Neural progenitor cell (in vitro differentiated cells): ENCODE measurements at regions not wholly inside any gene's neighbourhood (a gene's known extent, or its start where the extent isn't known, plus 50 kb on each side); places are given as distances from the start of the nearest gene placed in this dataset.

ENCODE experiments used
- CTCF ChIP-seq: fragments of 200-600 bp; sonication (generic); IDR thresholded peaks from 2 replicates; pipeline ENCODE4 v1.5.1; 2017; ENCODE audit warnings: antibody characterized with exemption, mild to moderate bottlenecking
- EZH2 ChIP-seq: fragments of 200-600 bp; sonication (generic); IDR thresholded peaks from 2 replicates; pipeline ENCODE4 v1.6.1; 2017; ENCODE audit warnings: antibody characterized with exemption, mild to moderate bottlenecking, moderate library complexity
- EZH2phosphoT487 ChIP-seq: fragments of 200-600 bp; sonication (generic); IDR thresholded peaks from 2 replicates; pipeline ENCODE4 v1.6.1; 2017; ENCODE audit warnings: antibody characterized with exemption

DNA sequence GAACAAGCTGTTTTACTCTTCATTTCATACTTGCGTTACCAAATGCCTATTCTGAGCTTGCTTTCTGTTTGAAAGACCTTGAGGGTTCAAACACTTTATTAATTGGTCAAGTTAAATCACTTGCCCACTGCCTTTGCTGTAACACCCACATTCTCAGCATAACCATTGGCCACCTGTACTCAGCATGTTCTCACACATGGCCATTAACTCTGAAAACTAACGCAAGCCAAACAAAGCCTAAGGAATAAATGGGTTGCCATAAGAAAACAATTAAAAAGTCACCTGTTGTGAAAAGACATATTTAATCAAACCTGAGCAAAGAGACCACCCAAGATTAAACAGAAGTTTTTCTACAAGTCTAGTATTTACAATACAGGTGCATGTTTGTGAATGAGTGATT, 517.2 kb upstream of the SPRY2 start:
- no peak for TF ChIP-seq CTCF
- no peak for TF ChIP-seq EZH2
- TF ChIP-seq EZH2phosphoT487: no peak
